ENCODE measurements at regions not wholly inside any gene's neighbourhood (a gene's known extent, or its start where the extent isn't known, plus 50 kb on each side); places are given as distances from the start of the nearest gene placed in this dataset.

DNA sequence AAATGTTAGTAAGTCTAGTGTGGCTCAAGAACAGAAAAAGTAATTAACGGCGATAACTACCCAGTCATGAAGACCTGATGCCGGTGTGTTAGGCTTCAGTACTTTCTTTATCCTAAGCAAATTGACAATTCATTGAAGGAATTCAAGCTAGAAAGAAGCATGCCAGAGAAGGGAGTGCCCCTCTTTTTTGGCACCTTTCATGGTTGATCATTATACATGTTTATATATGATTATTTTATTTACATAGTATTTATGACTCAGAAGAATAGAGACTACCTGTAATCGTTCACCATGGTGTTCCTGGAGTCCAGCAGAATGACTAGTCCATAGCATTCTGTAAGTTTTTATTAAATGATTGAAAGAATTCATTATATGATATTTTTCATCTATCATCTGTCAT, 548.3 kb upstream of the SLIT2 start:
- DNase-seq (ENCODE audit: low read depth), result no peak

DNA sequence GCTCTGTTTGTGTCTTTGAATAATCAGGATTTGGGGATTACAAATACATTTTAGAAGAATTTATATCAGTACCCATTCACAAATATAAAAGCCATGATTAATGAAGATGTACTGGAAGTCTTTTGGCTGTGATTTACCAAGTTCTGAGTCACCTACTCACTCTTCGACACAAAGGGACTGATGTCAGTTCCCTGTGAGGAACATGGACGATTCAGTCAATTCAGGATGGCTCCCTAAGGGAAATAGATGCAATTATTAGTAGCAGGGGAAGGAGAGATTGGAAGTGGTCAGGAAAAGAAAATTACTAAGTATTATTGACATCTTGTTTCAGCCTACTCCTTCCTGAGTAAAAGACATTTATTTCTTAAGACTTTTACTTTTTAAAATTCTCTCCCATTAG, 550.7 kb upstream of the SLIT2 start:
- DNase-seq (ENCODE audit: low read depth), result no peak

DNA sequence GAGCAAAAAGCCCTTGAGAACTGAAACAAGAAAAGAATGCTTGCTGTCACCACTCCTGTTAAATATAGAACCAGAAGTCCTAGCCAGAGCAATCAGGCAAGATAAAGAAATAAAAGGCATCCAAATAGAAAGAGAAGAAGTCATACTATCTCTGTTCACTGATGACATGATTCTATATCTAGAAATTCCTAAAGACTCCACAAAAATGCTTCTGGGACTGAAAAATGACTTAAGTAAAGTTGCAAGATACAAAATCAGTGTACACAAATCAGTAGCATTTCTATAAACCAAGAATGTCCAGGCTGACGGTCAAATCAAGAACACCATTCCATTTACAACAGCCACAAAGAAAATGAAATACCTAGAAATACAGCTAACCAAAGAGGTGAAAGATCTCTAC, 552.7 kb upstream of the SLIT2 start:
- DNase-seq (ENCODE audit: low read depth), result no peak

DNA sequence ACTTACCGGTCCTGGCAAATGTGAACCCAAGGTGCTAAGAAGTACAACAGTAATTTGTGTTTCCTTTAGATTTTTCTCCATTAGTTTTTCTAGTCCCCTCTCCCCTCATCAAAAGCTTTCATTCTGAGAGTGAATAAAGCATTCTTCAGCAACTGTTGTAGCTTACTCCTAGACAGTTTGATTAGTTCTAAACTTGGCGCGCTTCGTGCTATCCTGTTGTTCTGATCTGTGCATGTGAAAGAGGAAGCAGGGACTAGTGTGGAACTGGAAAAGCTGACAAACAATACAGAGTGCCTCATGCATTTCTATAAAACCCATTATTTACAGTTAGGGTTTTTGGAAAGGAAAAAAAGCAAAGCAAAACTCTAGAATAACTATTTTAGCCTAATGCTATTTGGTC, 556.9 kb upstream of the SLIT2 start:
- DNase-seq (ENCODE audit: low read depth), result no peak

DNA sequence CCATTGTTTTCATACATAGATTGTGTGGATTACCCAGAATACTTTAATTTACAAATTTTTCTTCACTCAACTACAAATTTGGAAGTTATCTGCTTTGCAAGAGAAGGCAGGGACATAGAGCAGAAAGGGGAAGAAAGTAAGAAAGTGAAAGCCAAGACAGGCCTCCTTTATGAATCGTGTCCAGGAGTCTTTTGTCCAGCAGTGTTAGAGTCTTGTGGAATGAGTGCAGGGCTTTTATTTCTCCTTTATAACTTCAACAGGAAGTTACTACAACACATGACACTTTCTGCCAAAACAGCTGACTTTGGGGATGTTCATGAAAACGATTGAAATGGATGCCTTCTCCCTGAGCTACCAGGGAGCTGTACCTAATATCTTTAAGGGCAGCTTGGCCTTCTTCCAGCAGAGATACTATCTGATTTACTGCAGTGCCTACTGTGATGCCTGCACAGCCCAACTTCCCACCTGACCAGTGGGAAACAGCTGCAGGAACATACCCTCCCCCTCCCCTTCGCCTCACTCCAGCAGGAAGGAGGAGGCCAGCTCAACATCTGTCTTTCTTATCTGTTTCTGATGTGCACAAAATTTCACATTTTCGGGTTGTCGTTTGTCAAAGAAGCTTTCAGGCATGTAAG, 557.7 kb upstream of the SLIT2 start:
- no peak for DNase-seq (ENCODE audit: low read depth)

DNA sequence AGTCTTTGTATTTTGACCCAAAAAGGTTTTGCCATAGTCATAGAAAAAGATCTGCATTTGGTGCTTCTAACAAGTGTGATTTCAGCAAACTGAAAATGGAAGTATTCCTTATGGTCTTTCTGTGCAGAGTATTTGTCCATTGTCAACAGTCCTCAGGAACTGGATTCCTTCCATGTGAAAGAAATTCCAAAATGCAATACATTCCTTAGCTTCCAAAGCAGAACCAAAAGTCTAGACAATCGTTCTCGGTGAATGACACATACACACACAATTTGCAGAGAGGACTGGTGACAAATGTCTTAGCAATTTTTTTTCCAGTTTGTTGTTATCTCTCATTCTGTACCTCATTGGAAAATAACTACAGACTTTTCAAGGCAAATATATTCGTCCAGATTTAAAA, 562.2 kb upstream of the SLIT2 start:
- no peak for DNase-seq (ENCODE audit: low read depth)

DNA sequence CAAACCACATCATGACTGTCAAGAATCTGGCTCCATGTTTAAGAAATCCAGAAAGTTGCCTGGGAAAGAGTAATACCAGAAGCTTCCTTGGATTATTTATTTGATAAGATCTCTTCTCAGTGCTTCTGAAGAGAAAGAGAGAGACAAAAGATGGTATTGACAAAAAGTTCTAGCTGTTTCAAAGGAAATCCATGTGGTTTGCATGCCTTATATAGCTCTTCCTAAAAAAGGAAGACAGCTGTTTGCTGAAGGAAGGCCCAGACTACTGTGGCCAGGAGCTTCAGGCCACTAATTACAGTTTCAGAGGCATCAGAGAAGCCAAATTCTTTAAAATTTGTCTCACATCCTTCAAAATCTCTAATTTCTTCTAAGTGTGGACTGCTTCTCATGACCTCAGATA, 565.2 kb upstream of the SLIT2 start:
- no peak for DNase-seq (ENCODE audit: low read depth)

DNA sequence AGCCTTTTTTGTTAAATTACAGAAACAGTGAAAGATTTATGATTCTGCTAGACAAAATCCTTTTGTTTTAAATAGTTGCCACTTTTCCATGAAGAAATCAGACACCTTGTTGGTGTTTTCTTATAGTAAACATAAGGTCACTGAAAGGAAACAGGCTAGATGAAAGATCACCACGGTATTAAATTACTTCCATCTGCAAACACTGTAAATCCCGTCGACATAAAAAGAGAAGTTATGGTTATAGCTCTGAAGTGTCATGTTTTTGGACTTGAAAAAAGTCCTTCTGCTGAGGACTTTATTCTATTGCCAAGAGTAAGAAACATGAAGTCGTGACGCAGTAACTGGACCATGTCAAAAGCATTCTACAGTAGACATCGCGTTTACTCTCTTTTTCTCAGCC, 567.6 kb upstream of the SLIT2 start:
- DNase-seq (ENCODE audit: low read depth), result no peak

DNA sequence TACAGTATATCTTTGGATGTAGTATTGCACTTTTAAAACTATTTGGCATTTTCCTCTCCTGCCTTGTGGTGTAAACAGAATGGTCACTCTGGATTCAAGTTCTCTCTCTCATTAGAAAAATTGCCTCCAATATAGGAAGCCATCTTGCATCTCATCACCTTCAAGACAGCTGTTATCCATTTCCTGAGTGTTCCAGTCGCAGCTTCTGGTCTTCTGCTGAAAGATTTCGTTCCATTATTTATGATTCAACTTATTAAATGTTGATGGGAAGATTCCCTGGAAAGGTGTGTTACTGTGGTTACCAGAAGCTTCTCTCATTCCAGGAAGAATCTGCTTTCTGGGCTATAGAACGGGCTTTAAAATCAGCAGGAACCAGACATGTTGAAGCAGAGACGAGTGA, 568.3 kb upstream of the SLIT2 start:
- no peak for DNase-seq (ENCODE audit: low read depth)

DNA sequence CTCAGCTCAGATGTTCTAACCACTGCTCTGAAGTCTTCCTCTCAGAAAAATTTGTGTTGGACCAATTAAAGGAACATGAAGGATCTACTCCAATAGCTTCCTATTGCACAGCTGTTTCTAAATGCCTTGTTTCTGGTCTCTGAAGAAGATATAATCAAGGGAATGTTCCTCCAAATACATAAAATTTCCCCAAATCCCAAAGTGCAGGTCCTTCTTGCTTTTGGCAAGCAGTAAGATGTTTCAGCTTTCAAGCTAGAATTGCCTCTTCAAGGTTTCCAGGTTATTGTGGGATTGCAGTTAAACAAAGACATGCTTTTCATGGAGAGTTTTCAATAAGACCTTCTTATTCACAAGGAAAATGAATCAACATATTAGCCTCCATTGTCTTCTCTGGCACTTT, 574.5 kb upstream of the SLIT2 start:
- DNase-seq (ENCODE audit: low read depth), result no peak

DNA sequence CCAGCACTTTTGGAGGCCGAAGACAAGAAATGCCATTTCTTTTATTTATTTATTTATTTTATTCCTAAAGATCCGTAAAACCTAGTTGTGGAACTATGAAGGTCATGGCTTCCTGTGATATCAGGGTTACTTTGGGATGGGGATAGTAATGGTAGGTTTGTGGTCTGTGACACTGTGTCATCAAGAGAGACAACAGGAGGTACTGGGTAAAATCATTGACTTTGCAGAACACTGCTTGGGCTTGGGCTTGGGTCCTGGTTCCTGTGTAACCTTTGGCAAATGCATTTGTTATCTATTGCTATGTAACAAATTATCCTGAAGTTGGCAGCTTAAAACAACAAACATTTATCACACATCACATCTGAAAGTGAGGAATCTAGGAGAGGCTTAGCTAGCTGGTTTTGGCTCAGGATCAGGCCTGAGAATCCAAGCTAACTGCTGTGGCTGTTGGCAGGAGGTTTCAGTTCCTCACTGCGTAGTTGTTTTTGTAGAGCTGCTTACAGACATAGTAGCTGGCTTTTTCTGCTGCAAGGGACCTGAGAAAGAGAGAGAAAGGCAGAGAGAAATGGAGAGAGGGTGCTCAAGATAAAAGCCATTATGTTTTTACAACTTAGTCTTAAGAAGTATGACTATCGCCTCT, 576.4 kb upstream of the SLIT2 start:
- no peak for DNase-seq (ENCODE audit: low read depth)

DNA sequence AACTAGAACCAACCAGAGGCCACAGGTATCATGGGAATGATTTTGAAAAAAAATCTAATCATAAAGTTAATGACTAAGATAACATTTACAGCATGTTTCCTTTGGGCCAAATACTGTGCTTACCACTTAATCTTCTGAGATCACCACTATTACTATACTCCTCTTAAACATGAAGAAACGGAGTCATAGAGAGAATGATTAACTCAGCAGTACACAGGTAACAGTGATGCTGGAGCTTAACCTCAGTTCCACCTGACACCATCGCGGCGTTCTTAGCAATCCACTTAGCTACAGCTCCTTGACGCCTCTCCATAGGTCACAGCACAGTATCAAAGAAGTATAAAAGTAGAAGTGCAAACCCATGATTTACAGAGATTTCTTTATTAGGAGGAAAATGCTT, 592.6 kb upstream of the SLIT2 start:
- DNase-seq (ENCODE audit: low read depth), result no peak

DNA sequence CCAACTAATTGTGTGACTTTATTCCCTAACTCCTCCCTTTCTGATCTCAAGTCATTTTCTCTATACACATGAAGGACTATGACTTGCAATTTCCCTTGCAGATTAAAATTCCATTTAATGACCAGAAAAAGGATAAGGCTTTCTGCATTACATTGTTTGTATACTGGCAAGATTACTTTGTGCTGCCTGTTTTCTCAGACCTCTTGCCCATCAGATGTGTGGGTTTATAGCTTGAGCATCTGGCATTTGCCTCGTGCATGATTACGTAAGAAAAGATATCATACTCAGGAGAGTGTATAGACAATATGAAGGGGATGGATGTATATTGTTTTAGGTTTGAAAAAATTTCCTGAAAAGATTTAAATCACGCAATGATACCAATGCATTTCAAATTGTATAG, 593.8 kb upstream of the SLIT2 start:
- DNase-seq (ENCODE audit: low read depth), result no peak

DNA sequence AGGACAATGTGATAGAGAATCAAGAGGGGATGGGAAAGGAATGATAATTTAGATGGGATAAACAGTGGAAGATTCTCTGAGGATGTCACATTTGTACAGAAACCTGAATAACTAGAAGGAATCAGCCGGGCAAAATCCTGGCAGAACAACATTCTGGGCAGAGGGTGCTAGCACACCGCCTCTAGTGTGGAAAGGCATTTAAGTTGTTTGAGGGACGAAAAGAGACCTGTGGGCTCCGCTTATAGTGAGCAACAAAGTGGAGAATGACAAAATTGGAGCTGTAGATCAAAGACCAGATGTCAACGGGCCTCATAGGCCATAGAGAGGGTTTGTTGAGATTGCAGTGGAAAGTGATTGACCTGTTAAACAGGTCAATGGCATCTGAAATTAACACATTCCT, 596.0 kb upstream of the SLIT2 start:
- no peak for DNase-seq (ENCODE audit: low read depth)

DNA sequence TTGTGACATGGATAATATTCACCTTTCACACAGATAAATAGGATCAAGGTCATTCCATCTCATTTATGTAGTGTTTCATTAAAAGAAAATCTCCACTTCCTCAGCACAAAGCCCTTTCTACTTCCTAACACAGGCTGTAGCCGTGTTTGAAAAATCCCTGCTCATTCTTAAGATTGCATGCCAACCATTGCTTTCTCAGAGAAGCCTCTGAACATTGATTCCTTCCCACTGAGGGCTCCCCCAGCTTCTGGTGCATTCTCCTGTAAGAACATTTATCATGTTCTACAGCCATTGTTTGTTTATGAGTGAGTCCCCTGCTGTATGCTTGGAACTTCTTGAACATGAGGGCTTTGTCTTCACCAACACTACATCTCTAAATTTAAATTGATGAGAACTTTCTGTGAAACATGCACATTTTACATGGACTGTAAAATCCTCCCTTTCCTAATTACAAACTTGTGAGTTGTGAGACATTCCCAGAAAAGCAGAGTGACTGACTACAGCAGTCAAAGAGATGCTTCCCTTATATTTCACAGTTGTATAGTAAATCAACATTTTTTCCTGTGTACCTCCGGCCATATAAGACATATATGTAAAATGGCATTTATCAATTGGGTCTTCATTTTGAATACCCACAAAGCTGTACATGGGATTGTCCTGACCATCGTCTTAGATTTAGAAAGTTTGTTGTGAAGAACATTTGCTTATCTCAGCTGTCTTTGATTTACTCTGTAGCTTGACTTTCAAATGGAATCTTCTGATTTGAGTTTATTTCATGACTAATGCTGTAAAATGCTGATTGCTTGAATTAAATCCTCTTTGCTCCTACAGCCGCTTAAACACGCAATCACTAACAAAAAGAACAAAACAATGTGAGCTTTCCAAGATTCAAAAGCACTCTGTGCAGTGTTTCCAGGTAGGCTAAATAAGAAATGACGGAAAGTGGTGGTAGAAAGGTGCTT, 600.5 kb upstream of the SLIT2 start:
- DNase-seq (ENCODE audit: low read depth), result no peak

DNA sequence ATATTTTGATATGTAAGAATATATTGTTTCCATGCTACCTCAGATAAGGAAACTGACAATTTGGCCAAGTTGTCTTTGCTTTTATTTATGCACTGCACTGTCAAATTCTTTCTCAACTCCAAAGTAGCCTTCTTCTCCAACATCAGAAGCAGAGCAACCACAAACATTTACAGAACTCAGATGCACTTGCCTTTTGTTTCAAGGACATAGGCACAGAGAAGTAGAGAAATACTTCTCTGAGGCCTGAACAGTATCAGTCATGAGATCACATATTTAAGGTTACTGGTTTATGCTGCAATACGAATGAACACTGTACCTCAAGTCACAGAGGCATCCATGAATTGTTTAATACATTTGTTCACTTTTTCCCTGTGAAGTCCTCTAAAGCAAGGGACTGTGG, 606.1 kb upstream of the SLIT2 start:
- DNase-seq (ENCODE audit: low read depth), result no peak

DNA sequence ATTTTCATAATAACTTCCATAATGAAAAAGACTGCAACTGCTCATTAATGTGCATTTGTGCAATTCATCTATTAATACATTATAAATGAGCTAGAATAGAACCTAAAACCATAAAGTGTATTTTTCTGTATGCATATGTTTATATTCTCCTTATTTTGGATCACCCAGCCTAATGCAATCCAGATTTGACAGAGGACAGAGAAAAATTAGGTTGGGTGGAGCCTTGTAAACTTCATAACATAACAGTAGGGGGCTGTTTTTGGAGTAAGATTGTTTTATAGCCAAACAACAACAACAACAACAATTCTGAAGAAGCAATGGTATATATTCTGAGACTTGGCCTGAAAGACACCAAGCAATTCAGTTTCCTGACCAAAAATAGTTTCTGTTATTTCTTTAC, 615.3 kb upstream of the SLIT2 start:
- DNase-seq (ENCODE audit: low read depth), result no peak

DNA sequence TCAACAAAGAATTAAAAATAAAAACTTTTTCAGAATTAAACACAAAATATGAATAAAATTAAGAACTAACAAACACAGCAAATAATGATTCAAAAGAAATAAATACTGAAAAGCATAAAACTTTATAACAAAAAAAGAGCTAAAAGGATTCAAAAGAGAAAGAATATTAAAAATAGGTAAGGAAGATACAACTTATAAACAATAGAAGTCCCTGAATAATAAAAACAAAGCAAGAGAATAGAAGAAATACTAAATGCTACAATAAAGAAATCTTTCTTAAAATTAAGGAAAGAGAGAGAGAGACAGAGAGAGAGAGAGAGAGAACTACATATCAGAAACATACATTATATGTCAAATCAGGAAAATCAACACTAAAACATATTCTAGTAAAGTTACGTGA, 619.9 kb upstream of the SLIT2 start:
- DNase-seq (ENCODE audit: low read depth), result no peak

DNA sequence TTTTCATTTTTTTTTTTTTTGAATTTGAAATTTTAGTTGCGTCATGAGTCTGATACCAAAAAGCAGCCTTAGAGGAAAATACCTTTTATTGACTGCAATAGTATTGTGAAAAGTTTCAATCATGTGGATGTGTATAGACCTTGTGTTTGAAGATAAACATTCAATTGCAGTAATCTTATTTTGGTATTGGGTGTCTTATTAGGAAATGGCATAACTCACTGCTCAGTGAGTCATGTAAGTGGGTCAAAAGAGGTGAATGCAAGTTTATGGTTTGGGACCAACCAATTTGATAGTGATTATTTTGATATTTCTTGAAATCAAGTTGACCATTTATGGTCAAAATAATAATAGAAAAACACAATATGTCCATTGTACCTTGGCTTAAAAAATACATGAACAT, 627.8 kb upstream of the SLIT2 start:
- no peak for DNase-seq (ENCODE audit: low read depth)

DNA sequence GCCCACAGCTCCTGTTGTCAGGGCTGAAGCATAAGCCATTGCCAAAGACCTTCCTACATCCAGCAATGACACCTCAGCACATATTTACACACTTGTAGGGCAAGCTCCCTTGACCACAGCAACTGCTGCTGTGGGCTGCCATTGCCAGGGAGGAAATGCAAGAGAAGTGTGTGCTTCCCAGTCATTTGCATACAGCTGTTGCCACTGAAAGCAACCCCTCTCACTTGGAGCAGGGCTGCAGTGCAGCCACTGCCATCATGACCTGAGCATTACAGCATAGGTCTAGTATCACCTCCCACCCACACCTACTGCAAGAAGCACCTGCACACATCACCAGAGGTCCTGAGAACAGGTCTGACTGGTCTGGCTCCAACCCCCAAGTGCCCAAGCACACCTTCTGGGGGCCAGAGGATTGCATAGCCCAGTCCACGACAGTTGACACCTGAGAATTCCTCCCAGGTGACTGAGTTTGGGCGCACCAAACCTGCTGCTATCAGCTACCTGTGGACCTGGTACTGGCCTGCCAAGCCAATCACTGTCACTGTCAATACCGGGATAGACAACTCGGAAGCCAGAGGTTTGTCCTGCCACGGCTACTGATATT, 636.5 kb upstream of the SLIT2 start:
- no peak for DNase-seq (ENCODE audit: low read depth)

DNA sequence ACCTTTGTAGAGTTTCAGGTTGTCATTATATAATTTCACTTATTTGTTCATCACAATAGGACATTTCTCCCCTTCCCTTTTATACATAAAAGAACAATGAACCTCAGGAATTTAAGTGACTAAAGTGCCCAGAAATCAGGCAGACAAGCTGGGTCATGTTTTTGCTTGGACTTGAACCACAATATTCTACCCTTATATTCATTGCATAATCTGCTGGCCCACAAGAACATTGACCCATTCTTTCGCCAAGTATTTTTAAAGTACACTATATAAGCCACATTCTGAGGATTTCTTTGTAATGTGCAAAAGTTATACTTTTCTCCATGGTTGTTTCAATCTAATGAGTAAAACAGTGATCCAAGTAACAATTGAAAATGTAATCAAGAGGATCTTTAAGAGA, 637.5 kb upstream of the SLIT2 start:
- no peak for DNase-seq (ENCODE audit: low read depth)

DNA sequence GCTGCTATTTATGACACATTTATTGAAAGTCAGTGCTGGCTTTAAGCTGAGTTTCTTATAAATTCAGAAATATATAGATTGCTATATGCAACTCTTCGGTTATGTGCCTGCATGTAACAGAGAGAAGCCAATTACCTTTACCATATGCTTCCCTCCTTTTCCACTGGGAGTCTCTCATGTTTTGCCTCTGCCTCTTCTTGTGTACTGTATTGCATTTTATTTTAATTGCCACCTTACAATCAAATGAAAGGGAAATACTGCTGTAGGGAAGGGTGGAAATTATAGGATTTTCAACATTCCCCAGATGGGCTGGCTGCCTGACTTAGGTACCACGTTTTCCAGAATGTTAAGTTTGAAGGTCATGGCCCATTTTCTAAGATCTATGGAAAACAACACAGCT, 655.4 kb upstream of the SLIT2 start:
- no peak for DNase-seq (ENCODE audit: low read depth)

DNA sequence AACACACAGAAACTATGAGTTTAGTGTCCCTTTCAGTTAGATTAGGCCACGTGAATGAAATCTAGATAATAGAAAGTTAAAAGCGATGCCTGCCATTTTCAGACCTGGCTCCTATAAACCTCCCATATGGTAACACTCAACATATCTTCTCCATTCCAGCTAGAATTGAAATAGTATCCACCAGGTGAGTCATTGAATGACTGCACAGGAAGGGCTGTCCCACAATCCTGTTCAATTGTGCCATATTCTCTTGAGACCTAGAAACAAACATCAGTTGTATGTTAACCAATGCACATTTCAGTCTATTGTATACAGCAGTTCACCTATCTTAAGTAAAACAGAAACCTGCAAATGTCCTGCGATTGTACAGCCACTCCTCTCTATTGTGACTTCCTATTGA, 659.3 kb upstream of the SLIT2 start:
- DNase-seq (ENCODE audit: low read depth), result no peak
